PC-9 (cell line): ENCODE measurements at regions not wholly inside any gene's neighbourhood (a gene's known extent, or its start where the extent isn't known, plus 50 kb on each side); places are given as distances from the start of the nearest gene placed in this dataset.
"Not testable (repeated sequence)": the region's sequence is repeated elsewhere in the genome, so short reads cannot be mapped to it uniquely, and the experiment has no call there.

Source experiments
- CTCF ChIP-seq: fragments of 200-600 bp; sonication (generic); conservative IDR thresholded peaks from 2 replicates; pipeline ENCODE4 v1.6.1; 2017; ENCODE audit warnings: mixed run types, antibody characterized with exemption, mild to moderate bottlenecking, moderate library complexity
- EZH2 ChIP-seq: fragments of 200-600 bp; sonication (generic); IDR thresholded peaks from 2 replicates; pipeline ENCODE4 v1.8.0; 2017; ENCODE audit warnings: antibody characterized with exemption, low read depth

GRCh38 chr20:26171875-26172274, 475.2 kb upstream of the ZNF337 start:
- not testable (repeated sequence) for TF ChIP-seq CTCF, EZH2
